ENCODE measurements at regions not wholly inside any gene's neighbourhood (a gene's known extent, or its start where the extent isn't known, plus 50 kb on each side); places are given as distances from the start of the nearest gene placed in this dataset.
"Not testable (repeated sequence)": the region's sequence is repeated elsewhere in the genome, so short reads cannot be mapped to it uniquely, and the experiment has no call there.

DNA sequence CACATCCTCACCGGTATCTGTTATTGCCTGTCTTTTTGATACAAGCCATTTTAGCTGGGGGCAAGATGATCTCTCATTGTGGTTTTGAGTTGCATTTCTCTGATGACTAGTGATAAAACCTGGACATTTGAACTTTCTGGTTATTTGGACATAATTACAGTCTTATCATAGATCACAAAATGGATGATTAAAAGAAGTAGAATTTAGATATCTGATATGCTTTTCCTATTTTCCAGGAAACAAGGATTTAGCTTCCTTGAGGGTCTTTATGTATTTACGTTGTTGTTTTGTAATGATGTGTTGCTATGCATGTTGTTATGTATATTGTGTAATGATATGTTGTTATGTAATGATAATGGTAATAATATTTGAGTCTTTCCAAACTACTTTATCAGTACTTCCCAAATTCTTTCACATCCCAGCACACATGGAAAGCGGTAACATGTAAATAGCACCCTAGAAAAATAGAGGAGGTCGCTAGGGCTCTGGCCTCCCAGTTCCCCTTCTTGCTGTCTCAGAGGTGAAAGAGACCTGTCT lies 53.8 kb downstream of the GJD2 start:
- DNase-seq: no peak

DNA sequence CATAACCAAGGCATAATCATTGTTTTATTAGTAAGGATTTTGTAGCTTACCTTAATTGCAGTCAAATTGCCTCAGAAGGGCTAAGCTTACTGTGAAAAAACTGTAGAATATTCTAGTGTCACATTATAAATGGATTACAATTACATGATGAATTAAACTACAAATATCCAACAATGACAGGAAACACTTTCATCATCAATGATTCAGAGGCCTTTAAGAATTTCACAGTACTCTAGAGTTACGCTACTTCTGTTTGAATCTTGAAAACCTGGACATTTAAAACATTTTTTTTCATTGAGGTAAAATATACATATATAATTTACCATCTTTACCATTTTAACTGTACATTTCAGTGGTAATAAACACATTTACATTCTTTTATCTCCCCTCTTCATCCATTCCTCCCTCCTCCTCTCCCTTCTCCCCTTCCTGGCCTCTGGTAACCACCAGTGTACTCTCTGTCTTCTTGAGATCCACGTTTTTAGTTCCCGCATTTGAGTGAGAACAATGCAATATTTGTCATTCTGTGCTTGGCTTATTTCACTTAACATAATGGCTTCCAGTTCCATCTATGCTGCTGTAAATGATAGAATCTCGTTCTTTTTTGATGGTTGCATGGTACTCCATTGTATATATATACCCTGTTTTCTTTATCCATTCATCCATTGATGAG lies 54.7 kb downstream of the GJD2 start:
- DNase-seq: no peak

DNA sequence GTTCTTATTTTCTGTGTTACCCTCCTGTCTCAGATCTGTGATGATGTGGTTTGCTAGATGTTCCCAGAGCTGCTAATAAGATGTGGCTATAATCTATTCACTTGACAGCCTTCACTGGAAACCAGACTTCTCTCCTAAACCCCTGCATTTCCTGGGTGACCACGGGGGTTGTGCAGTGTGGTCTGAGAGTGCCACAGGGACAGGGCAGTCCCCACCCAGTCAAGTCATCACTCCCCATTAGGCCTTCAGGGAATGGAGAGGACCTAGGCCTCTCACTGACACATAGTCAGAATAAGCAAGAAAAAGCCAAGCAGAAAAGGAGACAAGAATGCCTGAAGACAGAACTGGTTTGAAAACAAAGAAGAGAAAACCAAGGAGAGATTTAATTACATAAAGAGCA lies 58.3 kb downstream of the GJD2 start:
- no peak for DNase-seq

DNA sequence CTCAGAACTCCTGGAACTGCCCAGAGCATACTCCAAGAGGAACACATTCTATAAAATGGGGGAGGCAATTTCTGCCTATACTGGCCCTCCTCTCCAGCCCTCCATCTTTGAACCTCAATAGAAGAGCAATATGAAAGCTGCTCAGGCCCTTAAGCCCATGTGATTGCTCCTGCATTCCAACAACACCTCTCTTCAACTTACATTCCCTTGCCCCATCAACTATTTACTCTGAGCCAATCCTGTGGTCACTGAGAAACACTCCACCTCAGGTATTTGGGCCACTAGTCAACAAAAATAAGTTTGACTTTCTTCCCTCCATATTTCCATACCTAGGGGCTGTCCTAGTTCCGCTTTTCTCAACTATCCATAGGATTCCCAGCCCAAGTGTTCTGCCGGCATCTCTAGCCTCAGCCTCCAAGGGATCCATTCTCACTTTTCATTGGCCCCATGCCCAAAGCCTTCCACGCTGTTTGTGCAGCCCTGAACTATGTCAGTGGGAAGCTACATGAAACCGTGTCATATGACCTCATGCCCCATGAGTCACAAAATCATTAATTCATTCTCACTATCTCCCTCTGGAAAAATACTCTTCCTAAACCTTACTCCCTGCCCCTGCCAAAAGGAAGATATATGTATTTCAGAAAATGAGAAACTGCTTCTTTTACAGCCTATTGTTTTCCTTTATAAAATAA lies 61.6 kb downstream of the GJD2 start:
- DNase-seq: no peak

DNA sequence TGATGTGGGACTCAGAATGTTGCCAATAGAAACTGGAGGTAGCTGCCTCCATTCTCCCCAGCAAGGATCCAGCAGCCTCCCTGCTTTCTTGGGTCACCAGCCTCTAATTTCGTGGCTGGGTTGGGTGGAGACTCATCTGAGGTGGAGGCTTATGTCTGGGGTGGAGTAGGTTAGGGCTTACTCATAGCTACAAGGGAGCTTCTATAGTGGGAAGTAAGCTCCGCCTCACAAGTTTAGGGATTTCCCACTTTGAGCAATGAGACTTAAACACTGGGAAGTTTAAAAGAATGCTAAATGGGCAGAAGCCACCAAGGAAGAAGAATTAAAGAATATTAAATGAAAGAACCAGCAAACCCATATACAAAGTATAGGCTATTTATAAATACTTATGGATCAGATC lies 63.8 kb downstream of the GJD2 start:
- DNase-seq: no peak

DNA sequence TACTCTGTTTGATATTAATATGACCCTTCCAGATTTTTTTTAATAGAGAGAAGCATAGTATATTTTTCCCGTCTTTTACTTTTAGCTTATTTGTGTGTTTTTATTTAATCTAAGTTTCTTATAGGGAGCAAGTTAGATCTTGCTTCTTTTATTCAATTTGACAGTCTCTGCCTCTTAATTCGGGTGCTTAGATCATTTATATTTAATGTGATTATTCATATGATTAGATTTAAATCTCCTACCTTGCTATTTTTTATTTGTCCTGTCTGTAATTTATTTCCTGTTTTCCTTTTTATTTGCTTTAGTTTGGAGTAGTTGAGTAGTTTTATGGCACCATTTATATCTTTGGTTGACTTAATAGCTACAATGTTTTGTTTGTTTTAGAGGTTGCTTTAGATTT lies 66.1 kb downstream of the GJD2 start:
- no peak for DNase-seq

DNA sequence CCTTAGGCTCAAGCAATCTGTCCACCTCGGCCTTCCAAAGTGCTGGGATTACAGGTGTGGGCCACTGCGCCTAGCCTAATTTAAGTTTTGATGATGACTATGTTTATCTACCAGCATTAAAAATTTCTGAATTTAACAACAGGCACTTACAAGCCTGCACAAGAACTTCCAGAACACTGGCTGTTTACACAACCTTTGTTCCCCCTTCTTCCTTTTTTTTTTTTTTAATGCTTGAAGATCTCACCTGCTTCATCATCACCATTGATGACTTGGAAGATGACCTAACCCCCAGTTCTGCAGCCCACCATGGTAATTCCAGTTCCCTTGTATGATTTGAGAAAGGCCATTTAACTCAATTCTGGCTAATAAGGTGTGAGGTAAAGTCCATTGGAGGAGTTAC lies 70.4 kb downstream of the GJD2 start:
- DNase-seq: no peak

DNA sequence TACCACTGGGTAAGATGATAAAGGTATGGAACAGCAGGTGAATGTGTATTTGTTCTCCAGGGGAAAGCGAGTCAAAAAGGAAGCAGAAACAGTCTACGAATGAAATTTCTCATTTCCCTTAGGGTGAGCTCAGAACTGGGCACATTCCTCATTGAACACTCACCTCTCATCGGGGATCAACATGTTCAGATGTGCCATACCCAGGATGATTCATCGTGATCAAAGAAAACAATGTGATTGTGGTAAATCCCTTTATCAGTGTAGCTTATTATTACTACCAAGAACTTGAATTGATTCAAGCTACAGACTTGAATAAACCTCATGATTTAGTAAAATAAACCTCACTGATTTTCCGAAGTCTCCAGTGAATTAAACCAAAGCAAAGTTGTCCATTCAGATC lies 72.1 kb downstream of the GJD2 start:
- no peak for DNase-seq

DNA sequence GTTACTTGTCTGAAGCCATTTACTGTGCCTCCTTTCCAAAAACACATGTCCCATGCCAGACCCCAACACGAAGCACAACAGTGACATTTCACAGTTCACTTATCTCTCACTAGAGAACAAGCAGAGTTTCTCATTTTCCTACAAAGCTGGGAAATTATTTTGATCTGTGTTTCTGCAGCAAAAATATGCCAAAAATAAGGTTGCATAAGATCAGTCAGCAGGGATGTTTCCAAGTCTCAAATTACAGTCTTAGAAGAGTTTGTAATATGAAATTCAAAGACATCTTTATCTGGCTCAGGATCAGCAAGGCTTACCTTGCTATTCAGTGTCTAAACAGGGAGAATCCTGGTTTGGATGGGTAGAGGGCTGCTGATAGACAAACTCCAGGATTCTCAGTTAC lies 75.5 kb downstream of the GJD2 start:
- no peak for DNase-seq

DNA sequence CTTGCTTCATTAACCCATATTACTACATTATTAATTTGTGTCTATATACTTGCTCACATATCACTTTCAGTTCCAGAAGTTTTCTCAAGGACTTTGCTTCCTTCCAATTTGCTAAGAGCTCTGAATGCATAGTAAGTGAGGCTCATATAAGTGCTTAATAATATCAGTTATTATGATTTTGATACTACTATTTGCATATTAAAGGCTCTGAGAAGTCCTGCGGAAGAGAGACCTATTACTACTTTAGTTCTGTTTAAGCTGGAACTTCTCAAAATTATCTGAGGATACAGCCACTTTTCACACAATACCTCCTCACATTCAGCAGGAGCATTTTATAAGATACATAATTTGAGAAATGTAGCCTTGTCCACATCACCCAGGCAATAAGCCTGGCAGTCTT lies 81.6 kb downstream of the GJD2 start:
- no peak for DNase-seq

DNA sequence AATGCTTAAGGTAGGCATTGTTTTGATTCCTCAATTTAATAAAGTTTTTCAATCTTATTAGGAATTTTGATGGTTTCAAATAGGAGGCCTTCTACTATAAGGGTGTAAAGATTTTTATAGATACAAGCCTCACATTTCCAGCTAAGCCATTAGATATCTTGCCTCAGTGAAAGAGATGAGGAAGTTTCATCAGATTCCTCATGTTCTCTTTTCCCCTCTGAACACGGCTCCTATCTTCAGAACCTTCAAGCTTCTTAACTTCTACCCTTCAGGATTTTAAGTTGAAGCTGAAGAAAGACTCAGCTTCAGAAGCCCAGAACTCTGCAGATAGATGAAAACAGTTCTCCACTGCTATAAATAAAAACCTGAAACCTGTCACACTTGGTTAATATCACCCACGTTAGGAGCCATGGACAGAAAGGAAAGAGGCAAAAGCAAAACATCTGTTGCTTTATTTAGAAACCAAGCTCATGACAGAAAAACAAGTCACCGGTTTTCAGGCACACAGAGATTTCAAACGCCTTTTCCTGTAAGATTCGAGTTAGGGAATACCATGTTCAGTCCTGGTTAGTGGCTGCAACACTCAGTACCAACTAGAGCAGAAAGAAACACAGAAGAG lies 82.2 kb upstream of the GOLGA8B start:
- no peak for DNase-seq

DNA sequence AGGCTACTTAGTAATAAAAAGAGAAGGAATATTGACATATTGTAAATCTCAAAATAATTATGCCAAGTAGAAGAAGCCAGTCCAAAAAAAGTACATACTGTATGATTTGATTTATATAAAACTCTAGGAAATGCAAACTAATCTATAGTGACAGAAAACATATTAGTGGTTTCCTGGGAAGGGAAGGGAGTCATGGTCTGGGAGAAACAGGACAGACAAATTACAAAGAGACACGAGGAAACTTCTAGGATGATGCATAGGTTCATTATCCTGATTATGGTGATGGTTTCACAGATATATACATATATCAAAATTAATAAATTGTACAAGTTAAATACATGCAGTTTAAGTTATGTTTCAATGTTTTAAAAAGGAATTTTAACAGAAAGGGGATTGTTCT lies 81.0 kb upstream of the GOLGA8B start:
- no peak for DNase-seq

DNA sequence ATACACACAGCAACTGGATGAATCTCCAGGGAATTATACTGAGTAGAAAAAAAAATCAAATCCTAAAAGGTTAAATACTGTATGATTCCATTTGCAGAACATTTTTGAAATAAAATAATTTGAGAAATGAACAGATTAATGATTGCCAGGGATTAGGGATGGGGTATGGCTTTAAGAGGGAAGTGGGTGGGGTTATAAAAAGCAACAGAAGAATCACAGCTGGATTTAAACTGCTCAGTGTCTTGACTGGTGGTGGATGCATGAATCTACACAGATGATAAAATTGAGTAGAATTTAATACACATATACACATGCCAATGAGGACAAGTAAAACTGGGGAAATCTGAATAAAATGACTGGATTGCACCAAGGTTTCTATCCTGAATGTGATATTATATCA lies 79.7 kb upstream of the GOLGA8B start:
- no peak for DNase-seq

DNA sequence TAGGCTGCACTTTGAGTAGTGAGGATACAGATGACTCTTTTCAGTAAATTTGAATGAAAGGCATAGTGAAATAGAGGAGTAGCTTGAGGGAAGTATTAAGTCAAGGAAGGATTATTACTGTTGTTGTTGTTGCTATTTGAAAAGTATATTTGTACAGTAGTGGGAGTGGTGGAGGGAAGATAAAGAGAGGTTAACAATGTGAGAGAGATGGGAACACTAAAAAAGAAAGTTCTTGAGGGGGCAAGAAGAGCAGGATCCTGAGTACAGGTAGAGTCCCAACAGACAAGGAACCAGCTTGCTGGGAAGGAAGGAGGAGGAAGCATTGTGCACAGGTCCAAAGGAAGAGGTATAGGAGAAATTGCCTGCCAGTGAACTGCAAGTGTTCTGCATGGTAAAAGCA lies 75.6 kb upstream of the GOLGA8B start:
- DNase-seq: no peak

DNA sequence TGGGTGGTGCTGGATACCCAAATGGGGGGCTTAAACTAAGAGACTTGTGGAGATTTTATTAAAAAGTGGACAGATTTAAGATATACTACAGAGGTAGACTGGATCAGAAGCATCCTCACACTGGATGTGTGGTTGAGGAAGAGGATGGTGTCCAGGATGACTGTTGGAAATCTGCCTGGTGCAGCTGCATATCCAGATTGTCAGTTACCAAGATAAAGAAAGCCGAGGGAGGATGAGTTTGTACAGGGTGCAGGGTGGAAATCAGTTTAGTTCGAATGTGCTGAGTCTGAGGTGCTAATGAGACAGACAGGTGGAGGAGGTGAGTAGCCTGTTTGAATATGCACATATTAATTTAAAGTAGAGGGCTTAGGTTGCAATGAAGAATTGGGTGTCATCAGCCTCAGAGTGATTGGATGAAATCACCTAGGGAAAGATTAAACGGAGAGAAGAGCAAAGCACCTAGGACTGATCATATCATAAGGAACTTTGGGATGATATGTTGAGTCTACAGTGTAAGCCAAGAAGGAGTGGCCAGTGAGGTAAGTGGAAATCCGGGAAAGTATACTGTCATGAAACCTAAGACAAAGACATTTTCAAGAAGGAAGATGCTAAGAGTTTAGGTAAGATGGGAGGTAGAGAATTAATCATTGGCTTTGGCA lies 74.1 kb upstream of the GOLGA8B start:
- no peak for DNase-seq

DNA sequence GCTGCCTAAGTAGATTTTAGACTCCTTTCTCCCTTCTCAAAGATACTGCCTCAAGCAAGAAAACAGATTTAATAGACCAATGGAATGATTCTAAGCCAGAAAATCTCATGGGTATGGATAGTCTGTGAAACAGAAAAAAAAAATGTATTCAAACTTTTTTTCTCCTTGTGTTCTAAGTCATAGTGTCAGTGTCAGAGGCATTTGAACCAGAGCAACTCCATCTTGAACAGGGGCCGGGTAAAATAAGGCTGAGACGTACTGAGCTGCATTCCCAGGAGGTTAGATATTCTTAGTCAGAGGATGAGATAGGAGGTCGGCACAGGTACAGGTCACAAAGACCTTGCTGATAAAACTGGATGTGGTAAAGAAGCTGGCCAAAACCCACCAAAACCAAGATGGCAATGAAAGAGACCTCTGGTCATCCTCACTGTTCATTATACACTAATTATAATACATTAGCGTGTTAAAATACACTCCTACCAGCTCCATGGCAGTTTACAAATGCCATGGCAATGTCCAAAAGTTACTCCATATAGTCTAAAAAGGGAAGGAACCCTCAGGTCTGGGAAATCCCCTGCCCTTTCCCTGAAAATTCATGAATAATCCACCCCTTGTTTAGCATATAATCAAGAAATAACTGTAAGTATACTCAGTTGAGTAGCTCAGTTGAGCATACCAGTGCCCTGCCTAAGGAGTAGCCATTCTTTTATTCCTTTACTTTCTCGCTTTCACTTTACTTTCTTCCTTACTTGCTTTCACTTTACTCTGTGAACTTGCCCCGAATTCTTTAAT lies 72.8 kb upstream of the GOLGA8B start:
- no peak for DNase-seq

DNA sequence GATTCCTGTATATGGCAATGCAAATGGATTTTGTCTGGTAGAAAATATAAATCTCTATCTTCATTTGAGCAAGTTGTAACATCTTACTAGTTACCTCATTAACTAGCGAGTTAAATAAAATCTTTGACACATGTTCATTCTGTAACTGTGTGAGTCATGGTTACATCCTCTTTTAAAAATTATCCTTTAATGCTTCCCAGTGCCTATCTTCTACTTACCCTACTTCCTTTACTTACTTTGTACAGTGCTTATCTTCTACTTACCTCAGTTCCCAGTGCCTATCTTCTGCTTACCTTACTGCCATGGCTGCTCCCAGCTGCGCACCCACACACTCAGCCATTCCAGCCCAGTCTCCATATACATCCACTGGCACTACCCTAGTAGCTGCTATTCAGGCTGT lies 71.9 kb upstream of the GOLGA8B start:
- no peak for DNase-seq

DNA sequence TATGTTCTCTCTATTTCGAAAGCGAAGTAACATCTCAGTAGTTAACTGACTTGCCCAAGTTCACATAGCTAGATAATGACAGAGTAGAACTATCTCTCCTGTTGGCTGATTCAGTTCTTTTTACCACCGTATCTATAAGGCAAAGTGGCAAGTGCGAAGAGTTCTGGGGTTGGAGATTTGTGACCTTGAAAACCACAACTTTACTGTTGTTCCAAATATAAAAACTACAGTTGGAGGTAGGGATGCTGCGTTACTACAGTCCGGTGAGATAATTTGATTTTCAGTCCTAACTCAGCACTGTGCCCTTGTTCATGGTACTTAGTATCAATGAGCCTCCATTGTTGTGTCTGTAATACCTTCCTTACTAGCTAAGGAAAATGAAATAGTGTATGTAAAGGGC lies 71.2 kb upstream of the GOLGA8B start:
- no peak for DNase-seq

DNA sequence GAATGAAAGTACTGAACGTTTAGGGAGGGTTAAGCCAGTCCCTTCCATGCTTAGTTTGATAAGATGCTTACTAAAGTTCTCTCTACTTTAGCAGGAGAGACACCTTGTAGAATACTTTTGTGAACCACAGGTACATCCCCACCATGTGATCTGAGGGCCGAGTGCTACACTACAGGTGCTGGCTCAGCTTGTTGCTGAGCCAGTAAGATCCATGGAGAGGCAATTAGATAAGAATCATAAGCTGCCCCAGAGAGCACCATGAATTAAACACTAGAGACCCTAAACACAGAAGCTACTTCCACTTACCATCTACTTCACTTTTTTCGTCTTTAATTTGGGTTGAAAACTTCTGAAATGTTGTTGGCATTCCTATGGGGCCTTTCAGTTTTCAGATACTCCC lies 70.5 kb upstream of the GOLGA8B start:
- no peak for DNase-seq

DNA sequence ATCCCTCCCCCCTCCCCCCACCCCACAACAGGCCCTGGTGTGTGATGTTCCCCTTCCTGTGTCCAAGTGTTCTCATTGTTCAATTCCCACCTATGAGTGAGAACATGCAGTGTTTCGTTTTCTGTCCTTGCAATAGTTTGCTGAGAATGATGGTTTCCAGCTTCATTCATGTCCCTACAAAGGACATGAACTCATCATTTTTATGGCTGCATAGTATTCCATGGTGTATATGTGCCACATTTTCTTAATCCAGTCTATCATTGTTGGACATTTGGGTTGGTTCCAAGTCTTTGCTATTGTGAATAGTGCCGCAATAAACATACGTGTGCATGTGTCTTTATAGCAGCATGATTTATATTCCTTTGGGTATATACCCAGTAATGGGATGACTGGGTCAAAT lies 69.9 kb upstream of the GOLGA8B start:
- not testable (repeated sequence) for DNase-seq

DNA sequence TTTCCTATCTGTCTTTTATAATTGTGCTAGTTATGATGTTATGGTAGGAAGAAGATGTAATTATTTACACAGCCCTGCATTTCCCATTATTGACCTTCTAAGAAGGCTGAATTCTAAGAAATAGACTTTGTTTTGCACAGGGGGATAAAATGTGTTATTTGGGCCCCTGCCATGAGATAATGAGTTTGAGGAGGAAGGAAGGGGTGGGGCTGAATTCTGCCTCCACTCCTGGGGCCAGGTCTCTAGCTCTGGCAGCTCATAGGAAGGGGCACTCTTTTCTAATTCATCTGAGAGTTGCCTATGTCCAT lies 69.2 kb upstream of the GOLGA8B start:
- DNase-seq: no peak

DNA sequence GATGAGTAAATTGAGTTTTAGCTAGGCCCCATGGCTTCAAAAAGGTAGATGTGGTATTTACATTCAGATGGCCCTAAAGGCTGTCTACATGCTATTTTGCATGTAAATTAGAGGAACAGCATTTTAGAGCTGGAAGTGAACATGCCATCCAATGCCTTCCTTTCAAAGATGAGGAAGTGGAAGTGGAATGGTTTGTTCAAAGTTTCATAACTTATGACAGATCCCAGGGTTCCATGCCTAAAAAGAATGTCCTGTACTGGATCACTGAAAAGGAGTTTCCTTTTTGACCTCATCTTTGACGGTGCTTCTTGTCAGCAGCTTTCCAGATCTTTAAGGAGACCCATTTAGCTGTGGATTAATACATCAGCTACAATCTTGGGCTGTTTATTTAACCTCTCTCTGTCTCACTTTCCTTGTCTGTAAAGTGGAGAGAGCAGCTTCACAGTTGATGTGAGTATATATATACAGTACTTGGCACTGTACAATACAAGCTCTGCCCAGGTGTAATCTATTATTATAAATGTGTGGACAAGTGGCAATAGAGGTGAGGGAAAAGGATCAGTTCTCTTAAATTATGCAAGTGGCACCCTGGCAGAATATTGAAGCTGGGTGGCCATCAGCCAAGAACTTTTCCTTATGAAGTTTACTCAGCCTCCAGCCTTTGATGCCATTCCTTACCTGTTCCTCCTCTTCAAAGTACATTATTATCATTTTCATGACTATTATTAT lies 68.7 kb upstream of the GOLGA8B start:
- DNase-seq: no peak
